ENCODE measurements at regions not wholly inside any gene's neighbourhood (a gene's known extent, or its start where the extent isn't known, plus 50 kb on each side); places are given as distances from the start of the nearest gene placed in this dataset.

- DNase-seq (ENCODE audit: low spot score), result no peak
These were observed 345.8 kb upstream of the CBLB start for GRCh38 chr3:106214641-106215040.

- DNase-seq (ENCODE audit: low spot score), result no peak
These were observed 346.2 kb upstream of the CBLB start for GRCh38 chr3:106215047-106215446.

- DNase-seq (ENCODE audit: low spot score), result no peak
These were observed 348.9 kb upstream of the CBLB start for GRCh38 chr3:106217745-106218144.

- DNase-seq (ENCODE audit: low spot score), result no peak
These were observed 358.3 kb upstream of the CBLB start for GRCh38 chr3:106227068-106227467.

GRCh38 chr3:106228271-106228670, 359.5 kb upstream of the CBLB start:
- no peak for DNase-seq (ENCODE audit: low spot score)

GRCh38 chr3:106229495-106230278, 360.9 kb upstream of the CBLB start:
- DNase-seq (ENCODE audit: low spot score), result no peak

GRCh38 chr3:106231086-106231485, 362.3 kb upstream of the CBLB start:
- DNase-seq (ENCODE audit: low spot score), result no peak

GRCh38 chr3:106232956-106233355, 364.1 kb upstream of the CBLB start:
- no peak for DNase-seq (ENCODE audit: low spot score)

- no peak for DNase-seq (ENCODE audit: low spot score)
These were observed 370.4 kb upstream of the CBLB start for GRCh38 chr3:106239195-106239697.

GRCh38 chr3:106241593-106241992, 372.8 kb upstream of the CBLB start:
- DNase-seq (ENCODE audit: low spot score), result no peak

- DNase-seq (ENCODE audit: low spot score), result no peak
These were observed 374.0 kb upstream of the CBLB start for GRCh38 chr3:106242781-106243180.

- no peak for DNase-seq (ENCODE audit: low spot score)
These were observed 376.6 kb upstream of the CBLB start for GRCh38 chr3:106245400-106245799.

- DNase-seq (ENCODE audit: low spot score), result no peak
These were observed 379.3 kb upstream of the CBLB start for GRCh38 chr3:106247902-106248684.

- DNase-seq (ENCODE audit: low spot score), result no peak
These were observed 380.3 kb upstream of the CBLB start for GRCh38 chr3:106249159-106249558.

- DNase-seq (ENCODE audit: low spot score), result no peak
These were observed 381.2 kb upstream of the CBLB start for GRCh38 chr3:106249981-106250380.

GRCh38 chr3:106251160-106251892, 382.5 kb upstream of the CBLB start:
- no peak for DNase-seq (ENCODE audit: low spot score)

- no peak for DNase-seq (ENCODE audit: low spot score)
These were observed 387.0 kb upstream of the CBLB start for GRCh38 chr3:106255870-106256248.

- no peak for DNase-seq (ENCODE audit: low spot score)
These were observed 387.6 kb upstream of the CBLB start for GRCh38 chr3:106256249-106256957.

GRCh38 chr3:106257172-106257571, 388.4 kb upstream of the CBLB start:
- no peak for DNase-seq (ENCODE audit: low spot score)

GRCh38 chr3:106261396-106261795, 392.6 kb upstream of the CBLB start:
- no peak for DNase-seq (ENCODE audit: low spot score)

GRCh38 chr3:106261915-106262683, 393.3 kb upstream of the CBLB start:
- no peak for DNase-seq (ENCODE audit: low spot score)
